Activated T-helper 1 cell treated with anti-CD3 and anti-CD28 coated beads, Interleukin-12 subunit alpha, Interleukin-12 subunit beta, Interleukin-2, Interleukin-4 antibody, amounts not matched to agents 30 ng/mL and 10 ng/mL and 1 ng/mL, durations not matched to agents 14 hours and 24 hours and 36 hours (primary cell): ENCODE measurements at regions not wholly inside any gene's neighbourhood (a gene's known extent, or its start where the extent isn't known, plus 50 kb on each side); places are given as distances from the start of the nearest gene placed in this dataset.

Experiments
- DNase-seq: peaks from one replicate; pipeline ENCODE4 v3.0.0; 2021; ENCODE audit warnings: low spot score
- H3K27ac Mint-ChIP-seq: one replicate; pipeline ENCODE4 v1.8.0; 2021; ENCODE audit warnings: mild to moderate bottlenecking, mixed read lengths
- H3K27me3 Mint-ChIP-seq: one replicate; pipeline ENCODE4 v1.8.0; 2022; ENCODE audit warnings: mild to moderate bottlenecking, moderate library complexity, mixed read lengths; ENCODE audit not compliant: insufficient read depth
- H3K36me3 Mint-ChIP-seq: one replicate; pipeline ENCODE4 v1.8.0; 2021; ENCODE audit warnings: low read depth, mixed read lengths
- H3K4me1 Mint-ChIP-seq: one replicate; pipeline ENCODE4 v1.8.0; 2021; ENCODE audit warnings: low read depth, mixed read lengths
- H3K4me3 Mint-ChIP-seq: one replicate; pipeline ENCODE4 v1.8.0; 2021; ENCODE audit warnings: mild to moderate bottlenecking, moderate library complexity, mixed read lengths
- H3K9me3 Mint-ChIP-seq: one replicate; pipeline ENCODE4 v1.8.0; 2021; ENCODE audit warnings: mixed read lengths
- intact Hi-C: fragments of 100-400 bp; cut with micrococcal nuclease; formaldehyde crosslinking; loops from one replicate; pipeline ENCODE4 v1.15.1; 2024

GRCh38 chr5:4222147-4222546 is 626.5 kb downstream of the IRX1 start:
- Mint-ChIP-seq H3K36me3 (no peaks in the 10 kb centered on the region), H3K27me3 (no peaks in the 10 kb centered on the region), H3K4me1 (no peaks in the 10 kb centered on the region), H3K9me3 (peaks cover 12% of the 10 kb centered on the region), H3K4me3 (no peak overlapping the region), H3K27ac (no peak overlapping the region)
- no peak for DNase-seq
- intact Hi-C loops, result no loop called here

- Mint-ChIP-seq H3K27ac (no peak overlapping the region), H3K9me3 (peaks cover 12% of the 10 kb centered on the region), H3K4me1 (no peaks in the 10 kb centered on the region), H3K4me3 (no peak overlapping the region), H3K36me3 (no peaks in the 10 kb centered on the region), H3K27me3 (no peaks in the 10 kb centered on the region)
- no peak for DNase-seq
- intact Hi-C loops, result no loop called here
Measured at GRCh38 chr5:4222821-4223220, 627.2 kb downstream of the IRX1 start.

GRCh38 chr5:4225741-4226140 is 630.1 kb downstream of the IRX1 start:
- no peaks in the 10 kb centered on the region for H3K36me3 Mint-ChIP-seq
- H3K4me1 Mint-ChIP-seq, result no peaks in the 10 kb centered on the region
- no peak overlapping the region for H3K27ac Mint-ChIP-seq
- H3K27me3 Mint-ChIP-seq, result no peaks in the 10 kb centered on the region
- no peak overlapping the region for H3K4me3 Mint-ChIP-seq
- intact Hi-C loops, result no loop called here
- peaks cover 13% of the 10 kb centered on the region for H3K9me3 Mint-ChIP-seq
- no peak for DNase-seq

GRCh38 chr5:4226565-4226964 is 630.9 kb downstream of the IRX1 start:
- Mint-ChIP-seq H3K27ac (no peak overlapping the region), H3K4me1 (no peaks in the 10 kb centered on the region), H3K4me3 (no peak overlapping the region), H3K36me3 (no peaks in the 10 kb centered on the region), H3K27me3 (no peaks in the 10 kb centered on the region), H3K9me3 (peaks cover 13% of the 10 kb centered on the region)
- no peak for DNase-seq
- intact Hi-C loops, result no loop called here

- Mint-ChIP-seq H3K36me3 (no peaks in the 10 kb centered on the region), H3K4me1 (no peaks in the 10 kb centered on the region), H3K9me3 (peaks cover 17% of the 10 kb centered on the region), H3K4me3 (no peak overlapping the region), H3K27me3 (no peaks in the 10 kb centered on the region), H3K27ac (no peak overlapping the region)
- intact Hi-C loops, result no loop called here
- no peak for DNase-seq
Measured at GRCh38 chr5:4228708-4229107, 633.1 kb downstream of the IRX1 start.

GRCh38 chr5:4229414-4230292 is 634.0 kb downstream of the IRX1 start:
- H3K27ac Mint-ChIP-seq, result no peak overlapping the region
- H3K9me3 Mint-ChIP-seq, result peaks cover 26% of the 10 kb centered on the region
- H3K27me3 Mint-ChIP-seq, result no peaks in the 10 kb centered on the region
- no peaks in the 10 kb centered on the region for H3K4me1 Mint-ChIP-seq
- H3K36me3 Mint-ChIP-seq, result no peaks in the 10 kb centered on the region
- DNase-seq, result no peak
- H3K4me3 Mint-ChIP-seq, result no peak overlapping the region
- intact Hi-C loops, result no loop called here

GRCh38 chr5:4230471-4230785 is 634.8 kb downstream of the IRX1 start:
- no peak for DNase-seq
- intact Hi-C loops, result no loop called here
- H3K4me1 Mint-ChIP-seq, result no peaks in the 10 kb centered on the region
- no peaks in the 10 kb centered on the region for H3K36me3 Mint-ChIP-seq
- H3K27ac Mint-ChIP-seq, result no peak overlapping the region
- H3K9me3 Mint-ChIP-seq, result peaks cover 34% of the 10 kb centered on the region
- no peak overlapping the region for H3K4me3 Mint-ChIP-seq
- H3K27me3 Mint-ChIP-seq, result no peaks in the 10 kb centered on the region

- intact Hi-C loops, result no loop called here
- Mint-ChIP-seq H3K36me3 (no peaks in the 10 kb centered on the region), H3K4me1 (no peaks in the 10 kb centered on the region), H3K27ac (no peak overlapping the region), H3K27me3 (no peaks in the 10 kb centered on the region), H3K9me3 (peaks cover 36% of the 10 kb centered on the region), H3K4me3 (no peak overlapping the region)
- no peak for DNase-seq
Measured at GRCh38 chr5:4230786-4231641, 635.4 kb downstream of the IRX1 start.

GRCh38 chr5:4232084-4232483 is 636.5 kb downstream of the IRX1 start:
- H3K27me3 Mint-ChIP-seq, result no peaks in the 10 kb centered on the region
- H3K4me1 Mint-ChIP-seq, result no peaks in the 10 kb centered on the region
- no peak for DNase-seq
- H3K4me3 Mint-ChIP-seq, result no peak overlapping the region
- H3K27ac Mint-ChIP-seq, result no peak overlapping the region
- peaks cover 36% of the 10 kb centered on the region for H3K9me3 Mint-ChIP-seq
- no peaks in the 10 kb centered on the region for H3K36me3 Mint-ChIP-seq
- intact Hi-C loops, result no loop called here

- Mint-ChIP-seq H3K4me1 (no peaks in the 10 kb centered on the region), H3K4me3 (no peak overlapping the region), H3K27me3 (no peaks in the 10 kb centered on the region), H3K36me3 (no peaks in the 10 kb centered on the region), H3K27ac (no peak overlapping the region), H3K9me3 (peaks cover 44% of the 10 kb centered on the region)
- intact Hi-C loops, result no loop called here
- DNase-seq, result no peak
Measured at GRCh38 chr5:4233671-4234070, 638.0 kb downstream of the IRX1 start.

- intact Hi-C loops, result no loop called here
- Mint-ChIP-seq H3K27ac (no peak overlapping the region), H3K27me3 (no peaks in the 10 kb centered on the region)
Measured at GRCh38 chr5:4243479-4244264, 648.0 kb downstream of the IRX1 start.

GRCh38 chr5:4244306-4244705 is 648.7 kb downstream of the IRX1 start:
- H3K4me1 Mint-ChIP-seq, result no peaks in the 10 kb centered on the region
- no peak overlapping the region for H3K4me3 Mint-ChIP-seq
- no peak for DNase-seq
- H3K9me3 Mint-ChIP-seq, result peaks cover 22% of the 10 kb centered on the region
- H3K36me3 Mint-ChIP-seq, result no peaks in the 10 kb centered on the region
- H3K27me3 Mint-ChIP-seq, result no peaks in the 10 kb centered on the region
- intact Hi-C loops, result no loop called here
- no peak overlapping the region for H3K27ac Mint-ChIP-seq

More at GRCh38 chr5:4243479-4244264, 648.0 kb downstream of the IRX1 start:
- Mint-ChIP-seq H3K4me3 (no peak overlapping the region), H3K4me1 (no peaks in the 10 kb centered on the region), H3K9me3 (peaks cover 26% of the 10 kb centered on the region), H3K36me3 (no peaks in the 10 kb centered on the region)
- no peak for DNase-seq

GRCh38 chr5:4245076-4245475 is 649.4 kb downstream of the IRX1 start:
- Mint-ChIP-seq H3K36me3 (no peaks in the 10 kb centered on the region), H3K9me3 (peaks cover 20% of the 10 kb centered on the region), H3K4me3 (no peak overlapping the region), H3K27ac (no peak overlapping the region), H3K4me1 (no peaks in the 10 kb centered on the region), H3K27me3 (no peaks in the 10 kb centered on the region)
- DNase-seq, result no peak
- intact Hi-C loops, result no loop called here
